Subcutaneous abdominal adipose tissue (tissue), 5 donors: ENCODE measurements at regions not wholly inside any gene's neighbourhood (a gene's known extent, or its start where the extent isn't known, plus 50 kb on each side); places are given as distances from the start of the nearest gene placed in this dataset.

ENCODE experiments used
- H3K27ac ChIP-seq: one replicate; pipeline ENCODE4 v1.7.0; 2013; ENCODE audit warnings: low read depth, mild to moderate bottlenecking, inconsistent platforms, low read length, moderate library complexity
- H3K27me3 ChIP-seq, 5 donors: one replicate each; pipeline ENCODE4 v1.7.0; 2013; ENCODE audit warnings: low read length in 5 of 5, inconsistent platforms in 1 of 5; ENCODE audit not compliant: control insufficient read depth in 5 of 5, insufficient read depth in 4 of 5
- H3K36me3 ChIP-seq, 5 donors: one replicate each; pipeline ENCODE4 v1.7.0; 2013; ENCODE audit warnings: low read length in 5 of 5; ENCODE audit not compliant: control insufficient read depth in 5 of 5, insufficient read depth in 5 of 5
- H3K4me1 ChIP-seq, 5 donors: one replicate each; pipeline ENCODE4 v1.7.0; 2013; ENCODE audit warnings: low read length in 5 of 5, mild to moderate bottlenecking in 3 of 5, moderate library complexity in 1 of 5; ENCODE audit not compliant: control insufficient read depth in 5 of 5, insufficient read depth in 5 of 5
- H3K4me3 ChIP-seq, 5 donors: one replicate each; pipeline ENCODE4 v1.7.0; 2013; ENCODE audit warnings: low read length in 5 of 5, low read depth in 1 of 5
- H3K9ac ChIP-seq, 5 donors: one replicate each; pipeline ENCODE4 v1.7.0; 2013; ENCODE audit warnings: low read length in 5 of 5, mild to moderate bottlenecking in 4 of 5, moderate library complexity in 3 of 5
- H3K9me3 ChIP-seq, 5 donors: one replicate each; pipeline ENCODE4 v1.7.0; 2013; ENCODE audit warnings: low read length in 5 of 5; ENCODE audit not compliant: control insufficient read depth in 5 of 5
- donor health status: healthy.
- donor health status: healthy.
- donor health status: healthy.
- donor health status: healthy.
- donor health status: healthy.

DNA sequence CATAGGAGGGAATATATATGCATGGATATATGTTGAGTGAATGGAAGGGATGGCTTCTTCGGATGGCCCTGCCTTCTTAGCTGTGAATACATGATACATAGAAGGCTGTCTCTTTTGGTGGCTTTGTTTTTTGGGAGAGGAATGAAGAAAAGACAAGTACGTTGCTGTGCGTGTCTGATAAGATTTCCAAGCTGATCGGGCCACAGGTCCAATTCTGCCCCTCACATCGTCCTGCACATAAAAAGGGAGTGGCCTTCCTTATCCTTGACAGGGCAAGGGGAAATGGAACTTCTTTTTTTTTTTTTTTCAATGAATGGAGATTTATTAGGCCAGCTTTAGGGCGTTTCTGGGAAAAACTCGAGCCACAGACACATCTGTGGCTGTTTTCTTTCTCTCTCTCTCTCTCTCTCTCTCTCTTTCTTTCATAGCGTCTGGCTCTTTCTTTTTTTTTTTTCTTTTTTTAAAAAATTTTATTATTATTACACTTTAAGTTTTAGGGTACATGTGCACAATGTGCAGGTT lies 103.8 kb upstream of the SPATA13 start:
- Histone ChIP-seq H3K9ac (no peak overlapping the region), H3K36me3 (no peaks in the 10 kb centered on the region), H3K27ac (no peak overlapping the region), H3K4me1 (peaks cover 0 to 23% (median 0%) of the 10 kb centered on the region in 5 donors), H3K9me3 (no peaks in the 10 kb centered on the region), H3K27me3 (no peaks in the 10 kb centered on the region), H3K4me3 (no peak overlapping the region)

DNA sequence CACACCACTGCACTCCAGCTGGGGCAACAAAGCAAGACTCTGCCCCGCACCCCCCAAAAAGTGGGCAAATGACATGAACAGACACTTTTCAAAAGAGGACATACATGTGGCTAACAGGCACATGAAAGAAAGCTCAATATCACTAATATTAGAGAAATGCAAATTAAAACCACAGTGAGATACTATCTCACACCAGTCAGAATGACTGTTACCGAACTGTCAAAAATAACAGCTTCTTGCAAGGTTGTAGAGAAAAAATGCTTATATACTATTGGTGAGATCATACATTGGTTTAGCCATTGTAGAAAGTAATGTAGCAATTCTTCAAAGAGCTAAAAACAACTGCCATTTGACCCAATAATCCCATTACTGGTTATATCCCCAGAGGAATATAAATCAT lies 99.5 kb upstream of the SPATA13 start:
- H3K27ac ChIP-seq = no peak overlapping the region
- peaks cover 0 to 25% (median 0%) of the 10 kb centered on the region in 5 donors for H3K4me1 ChIP-seq
- H3K4me3 ChIP-seq = no peak overlapping the region
- no peaks in the 10 kb centered on the region for H3K36me3 ChIP-seq
- H3K9me3 ChIP-seq = no peaks in the 10 kb centered on the region
- H3K9ac ChIP-seq = no peak overlapping the region
- no peaks in the 10 kb centered on the region for H3K27me3 ChIP-seq

- peaks cover 0 to 25% (median 0%) of the 10 kb centered on the region in 5 donors for H3K4me1 ChIP-seq
- peak overlapping the region in 1 of 5 donors; percentile 1 for H3K9ac ChIP-seq
- no peaks in the 10 kb centered on the region for H3K36me3 ChIP-seq
- no peak overlapping the region for H3K27ac ChIP-seq
- no peaks in the 10 kb centered on the region for H3K27me3 ChIP-seq
- H3K4me3 ChIP-seq = peak overlapping the region in 1 of 5 donors; percentile 4
- H3K9me3 ChIP-seq = no peaks in the 10 kb centered on the region
Observed at GRCh38 chr13:24063281-24063877, 97.1 kb upstream of the SPATA13 start.

GRCh38 chr13:24064371-24064770 lies 96.1 kb upstream of the SPATA13 start:
- no peak overlapping the region for H3K27ac ChIP-seq
- no peaks in the 10 kb centered on the region for H3K27me3 ChIP-seq

DNA sequence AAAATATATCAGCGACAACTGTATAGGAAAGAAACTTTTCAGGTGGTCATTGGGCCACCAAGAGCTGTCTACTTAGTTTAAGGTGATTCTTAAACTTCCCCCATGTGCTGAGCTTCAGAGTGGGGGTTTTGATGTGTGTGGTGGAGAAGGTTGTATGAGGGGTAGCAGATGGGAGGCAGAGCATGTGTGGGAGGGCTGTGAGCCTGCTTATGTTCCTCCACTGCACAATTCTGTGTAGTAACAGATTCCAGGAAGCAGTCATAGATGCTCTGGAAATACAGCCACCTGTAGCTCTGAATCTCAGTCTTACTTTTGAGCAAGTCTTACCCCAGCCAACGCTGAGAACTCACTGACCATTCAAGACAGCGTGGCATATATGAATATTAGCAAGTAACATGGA lies 95.3 kb upstream of the SPATA13 start:
- Histone ChIP-seq H3K9ac (no peak overlapping the region), H3K9me3 (no peaks in the 10 kb centered on the region), H3K4me1 (peaks cover 0 to 18% (median 0%) of the 10 kb centered on the region in 5 donors), H3K36me3 (no peaks in the 10 kb centered on the region), H3K4me3 (no peak overlapping the region), H3K27me3 (no peaks in the 10 kb centered on the region), H3K27ac (no peak overlapping the region)

More at GRCh38 chr13:24064371-24064770, 96.1 kb upstream of the SPATA13 start:
- H3K4me1 ChIP-seq = peaks cover 0 to 25% (median 0%) of the 10 kb centered on the region in 5 donors
- no peaks in the 10 kb centered on the region for H3K36me3 ChIP-seq
- H3K9ac ChIP-seq = no peak overlapping the region
- no peak overlapping the region for H3K4me3 ChIP-seq
- no peaks in the 10 kb centered on the region for H3K9me3 ChIP-seq

GRCh38 chr13:24066405-24067295 lies 93.9 kb upstream of the SPATA13 start:
- H3K36me3 ChIP-seq = no peaks in the 10 kb centered on the region
- peaks cover 0 to 30% (median 0%) of the 10 kb centered on the region in 5 donors for H3K4me1 ChIP-seq
- H3K9ac ChIP-seq = no peak overlapping the region

DNA sequence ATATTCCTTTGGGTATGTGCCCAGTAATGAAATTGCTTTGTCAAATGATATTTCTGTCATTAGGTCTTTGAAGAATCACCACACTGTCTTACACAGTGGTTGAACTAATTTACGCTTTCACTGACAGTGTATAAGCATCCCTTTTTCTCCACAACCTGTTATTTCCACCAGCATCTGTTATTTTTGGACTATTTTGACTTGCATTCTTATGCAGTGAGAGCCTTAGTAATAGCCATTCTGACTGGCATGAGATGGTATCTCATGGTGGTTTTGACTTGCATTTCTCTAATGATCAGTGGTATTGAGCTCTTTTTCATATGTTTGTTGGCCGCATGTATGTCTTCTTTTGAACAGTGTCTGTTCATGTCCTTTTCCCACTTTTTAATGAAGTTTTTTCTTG lies 92.0 kb upstream of the SPATA13 start:
- no peak overlapping the region for H3K27ac ChIP-seq
- H3K9me3 ChIP-seq = no peaks in the 10 kb centered on the region
- H3K9ac ChIP-seq = no peak overlapping the region

More at GRCh38 chr13:24066405-24067295, 93.9 kb upstream of the SPATA13 start:
- H3K4me3 ChIP-seq = no peak overlapping the region
- no peak overlapping the region for H3K27ac ChIP-seq
- H3K27me3 ChIP-seq = no peaks in the 10 kb centered on the region
- H3K9me3 ChIP-seq = no peaks in the 10 kb centered on the region

GRCh38 chr13:24071016-24071415 lies 89.5 kb upstream of the SPATA13 start:
- Histone ChIP-seq H3K9ac (no peak overlapping the region), H3K9me3 (no peaks in the 10 kb centered on the region), H3K36me3 (no peaks in the 10 kb centered on the region), H3K4me1 (peaks cover 0 to 42% (median 4%) of the 10 kb centered on the region in 5 donors), H3K27me3 (no peaks in the 10 kb centered on the region), H3K27ac (no peak overlapping the region), H3K4me3 (no peak overlapping the region)

More for the DNA sequence above, 92.0 kb upstream of the SPATA13 start:
- Histone ChIP-seq H3K36me3 (no peaks in the 10 kb centered on the region), H3K4me1 (peaks cover 0 to 28% (median 0%) of the 10 kb centered on the region in 5 donors), H3K27me3 (no peaks in the 10 kb centered on the region), H3K4me3 (no peak overlapping the region)

DNA sequence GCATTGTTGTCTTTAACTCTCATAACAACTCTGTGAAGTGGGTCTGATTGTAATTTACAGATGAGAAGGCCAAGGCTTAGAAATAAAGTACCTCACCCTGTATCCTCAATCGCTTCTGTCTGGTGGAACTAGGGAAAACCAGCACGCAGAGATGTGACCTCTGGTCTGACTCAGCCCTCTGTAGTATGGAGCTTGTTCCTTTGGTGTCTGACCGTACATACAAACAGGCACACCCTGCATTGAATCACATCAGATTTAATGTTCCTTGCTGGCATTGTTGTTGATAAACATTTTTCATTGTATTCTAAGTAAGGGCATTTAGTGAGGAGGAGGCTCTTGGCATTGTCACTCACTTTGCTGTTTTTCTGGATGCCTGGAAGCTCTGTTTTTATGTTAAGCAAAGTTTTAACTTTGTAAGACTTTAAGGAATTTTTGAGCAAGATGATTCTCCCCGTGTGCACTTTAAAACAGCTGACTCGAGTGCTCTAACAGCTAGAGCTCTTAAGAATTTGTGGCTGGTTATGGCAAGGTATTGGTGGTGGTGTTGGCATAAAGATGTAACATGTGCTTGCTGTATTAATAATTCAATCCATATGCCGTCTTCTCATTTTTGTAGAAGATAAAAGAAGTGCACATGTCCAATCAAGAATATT lies 89.0 kb upstream of the SPATA13 start:
- H3K27me3 ChIP-seq = no peaks in the 10 kb centered on the region
- H3K9ac ChIP-seq = no peak overlapping the region
- no peaks in the 10 kb centered on the region for H3K36me3 ChIP-seq
- no peak overlapping the region for H3K4me3 ChIP-seq
- peaks cover 0 to 47% (median 4%) of the 10 kb centered on the region in 5 donors for H3K4me1 ChIP-seq
- H3K9me3 ChIP-seq = no peaks in the 10 kb centered on the region
- H3K27ac ChIP-seq = no peak overlapping the region
